NCI-H510A treated with DMSO at 0.1 percent for 48 hours (cell line): ENCODE measurements at regions not wholly inside any gene's neighbourhood (a gene's known extent, or its start where the extent isn't known, plus 50 kb on each side); places are given as distances from the start of the nearest gene placed in this dataset.
"Not testable (repeated sequence)": the region's sequence is repeated elsewhere in the genome, so short reads cannot be mapped to it uniquely, and the experiment has no call there.

Experiments used
- DNase-seq: peaks from one replicate; lab custom pipeline; 2025; lab: John Stamatoyannopoulos, UW

GRCh38 chr4:38383646-38384121 lies 280.3 kb upstream of the KLF3 start:
- no peak for DNase-seq

GRCh38 chr4:38385093-38386004 lies 278.6 kb upstream of the KLF3 start:
- DNase-seq: no peak

- DNase-seq: no peak
Measured at GRCh38 chr4:38386005-38386551, 277.9 kb upstream of the KLF3 start.

- DNase-seq: peak; percentile 5
Measured at GRCh38 chr4:38386654-38387188, 277.3 kb upstream of the KLF3 start.

DNA sequence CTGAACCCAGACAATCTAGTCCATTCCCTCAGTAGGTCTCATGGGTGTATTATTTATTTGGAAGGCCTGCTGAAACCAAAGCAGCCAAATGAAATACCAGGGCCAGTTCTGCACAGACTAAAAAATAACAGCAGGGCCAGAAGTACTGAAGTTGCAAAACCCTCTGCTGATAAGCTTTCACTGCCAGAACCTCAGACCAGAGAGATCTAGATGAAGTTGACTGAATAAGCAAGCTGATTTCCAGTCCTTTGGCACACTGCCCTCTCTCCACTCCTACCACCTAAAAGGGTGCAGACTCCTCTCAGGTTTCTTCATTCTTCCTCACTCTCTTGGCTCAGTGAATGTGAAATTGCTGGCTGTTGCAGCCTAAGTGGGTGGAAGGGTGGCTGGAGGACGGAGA lies 276.7 kb upstream of the KLF3 start:
- DNase-seq: peak; percentile 40

GRCh38 chr4:38387819-38388218 lies 276.2 kb upstream of the KLF3 start:
- DNase-seq: no peak

DNA sequence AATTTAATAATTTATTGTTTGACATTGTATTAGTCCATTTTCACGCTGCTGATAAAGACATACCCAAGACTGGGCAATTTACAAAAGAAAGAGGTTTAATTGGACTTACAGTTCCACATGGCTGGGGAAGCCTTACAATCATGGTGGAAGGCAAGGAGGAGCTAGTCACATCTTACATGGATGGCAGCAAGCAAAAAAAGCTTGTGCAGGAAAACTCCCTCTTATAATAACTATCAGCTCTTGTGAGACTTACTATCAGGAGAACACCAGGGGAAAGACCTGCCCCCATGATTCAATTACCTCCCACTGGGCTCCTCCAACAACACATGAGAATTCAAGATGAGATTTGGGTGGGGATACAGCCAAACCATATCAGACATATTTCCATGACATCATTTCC lies 275.1 kb upstream of the KLF3 start:
- not testable (repeated sequence) for DNase-seq

GRCh38 chr4:38390969-38391545 lies 272.9 kb upstream of the KLF3 start:
- DNase-seq: no peak

DNA sequence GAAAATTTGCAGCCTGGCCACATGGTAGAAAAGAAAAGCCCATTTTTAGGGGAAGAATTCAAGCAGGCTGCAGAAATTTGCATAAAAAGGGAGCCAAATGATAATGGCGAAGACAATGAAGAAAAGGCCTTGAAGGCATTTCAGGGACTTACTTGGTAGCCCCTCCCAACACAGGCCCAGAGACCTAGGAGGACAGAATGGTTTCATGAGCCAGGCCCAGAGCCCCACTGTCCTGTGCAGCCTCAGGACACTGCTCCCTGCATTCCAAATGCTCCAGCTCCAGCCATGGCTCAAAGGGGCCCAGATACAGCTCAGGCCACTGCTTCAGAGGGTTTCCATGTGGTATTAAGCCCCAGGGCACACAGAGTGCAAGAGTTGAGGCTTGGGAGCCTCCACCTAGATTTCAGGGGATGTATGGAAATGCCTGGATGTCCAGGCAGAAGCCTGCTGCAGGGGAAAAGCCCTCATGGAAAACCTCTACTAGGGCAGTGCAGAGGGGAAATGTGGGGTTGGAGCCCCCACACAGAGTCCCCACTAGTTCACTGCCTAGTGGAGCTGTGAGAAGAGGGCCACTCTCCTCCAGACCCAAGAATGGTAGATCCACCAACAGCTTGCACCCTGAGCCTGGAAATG lies 271.7 kb upstream of the KLF3 start:
- DNase-seq: no peak

DNA sequence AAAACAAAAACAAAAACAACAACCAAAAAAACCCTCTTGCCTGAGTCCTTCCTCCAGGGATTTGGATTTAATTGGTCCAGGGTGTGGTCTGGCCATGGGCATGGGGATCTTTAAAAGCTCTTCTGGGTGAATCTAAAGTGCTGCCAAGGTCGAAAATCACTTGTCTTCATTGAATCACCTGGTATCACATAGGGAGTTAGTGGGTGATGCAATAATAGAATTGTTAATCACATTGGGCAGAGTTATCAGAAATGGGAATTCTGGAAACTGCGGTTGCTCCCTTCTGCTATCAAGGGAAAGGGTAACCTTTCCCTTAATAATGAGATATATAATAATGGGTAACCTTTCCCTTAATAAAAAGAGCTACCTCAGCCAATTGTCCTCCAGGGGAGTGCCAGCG lies 267.9 kb upstream of the KLF3 start:
- DNase-seq: no peak

DNA sequence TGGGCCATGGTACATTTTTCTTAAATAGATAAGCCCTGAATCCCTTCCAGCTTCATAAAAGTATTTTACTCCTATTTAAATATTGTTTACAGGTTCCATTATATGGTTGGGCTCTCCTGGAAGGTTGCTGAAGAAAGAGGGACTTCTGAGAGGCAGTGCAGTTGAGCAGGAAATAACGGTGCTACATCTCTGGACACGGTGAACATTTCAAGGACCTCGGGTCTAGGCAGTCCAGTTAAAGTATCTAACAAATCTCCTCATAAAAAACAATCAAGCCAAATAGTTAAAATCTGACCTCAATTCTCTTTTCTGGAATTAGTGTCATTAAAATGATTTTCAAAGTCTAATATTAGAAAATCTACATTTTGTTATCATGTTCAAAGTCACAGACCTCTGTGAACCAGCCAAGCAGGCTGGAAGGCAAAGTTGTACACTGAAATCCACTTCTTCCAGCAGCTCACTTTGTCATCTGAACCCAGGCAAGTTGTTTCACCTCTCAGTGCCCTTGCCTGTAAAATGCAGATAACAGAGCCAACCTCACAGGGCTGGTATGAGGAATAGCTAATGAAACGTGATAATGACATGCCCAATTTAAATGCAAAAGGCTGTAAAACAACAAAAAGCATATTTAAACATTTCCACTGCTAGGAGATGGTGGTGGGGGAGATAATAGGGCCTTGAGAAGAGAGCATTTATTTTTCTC lies 267.0 kb upstream of the KLF3 start:
- no peak for DNase-seq

DNA sequence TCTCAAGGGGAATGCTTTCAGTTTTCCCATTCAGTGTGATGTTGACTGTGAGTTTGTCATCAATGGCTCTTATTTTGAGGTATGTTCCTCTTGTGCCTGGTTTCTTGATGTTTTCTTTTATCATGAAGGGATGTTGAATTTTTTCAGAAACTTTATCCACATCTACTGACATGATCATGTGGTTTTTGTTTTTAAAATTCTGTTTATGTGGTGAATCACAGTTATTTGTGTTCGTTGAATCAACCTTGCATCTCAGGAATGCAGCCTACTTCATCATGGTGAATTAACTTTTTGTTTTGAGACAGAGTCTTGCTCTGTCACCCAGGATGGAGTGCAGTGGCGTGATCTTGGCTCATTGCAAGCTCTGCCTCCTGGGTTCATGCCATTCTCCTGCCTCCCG lies 263.1 kb upstream of the KLF3 start:
- DNase-seq: no peak

GRCh38 chr4:38406243-38406642 lies 257.8 kb upstream of the KLF3 start:
- DNase-seq: no peak

- no peak for DNase-seq
Measured at GRCh38 chr4:38409852-38410251, 254.1 kb upstream of the KLF3 start.

- no peak for DNase-seq
Measured at GRCh38 chr4:38411092-38411491, 252.9 kb upstream of the KLF3 start.

GRCh38 chr4:38411981-38412536 lies 251.9 kb upstream of the KLF3 start:
- DNase-seq: no peak

- DNase-seq: no peak
Measured at GRCh38 chr4:38413524-38414341, 250.3 kb upstream of the KLF3 start.

DNA sequence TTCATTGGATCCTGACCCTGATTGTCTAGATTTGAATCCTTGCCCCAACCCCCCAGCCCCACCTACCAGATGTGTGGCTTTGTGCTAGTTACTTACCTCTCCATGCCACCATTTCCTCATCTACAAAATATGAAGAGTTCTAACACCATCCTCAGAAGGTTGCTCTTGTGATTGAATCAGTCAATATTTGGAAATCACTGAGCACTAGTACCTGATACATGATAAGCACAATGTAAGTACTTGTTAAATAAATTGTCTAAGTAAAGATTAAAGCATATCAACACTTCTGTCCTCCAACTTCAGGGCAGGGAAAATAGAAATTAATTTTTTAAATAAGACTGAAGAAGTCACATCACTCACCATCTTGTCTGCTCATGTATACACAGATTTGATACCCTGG lies 249.6 kb upstream of the KLF3 start:
- no peak for DNase-seq

DNA sequence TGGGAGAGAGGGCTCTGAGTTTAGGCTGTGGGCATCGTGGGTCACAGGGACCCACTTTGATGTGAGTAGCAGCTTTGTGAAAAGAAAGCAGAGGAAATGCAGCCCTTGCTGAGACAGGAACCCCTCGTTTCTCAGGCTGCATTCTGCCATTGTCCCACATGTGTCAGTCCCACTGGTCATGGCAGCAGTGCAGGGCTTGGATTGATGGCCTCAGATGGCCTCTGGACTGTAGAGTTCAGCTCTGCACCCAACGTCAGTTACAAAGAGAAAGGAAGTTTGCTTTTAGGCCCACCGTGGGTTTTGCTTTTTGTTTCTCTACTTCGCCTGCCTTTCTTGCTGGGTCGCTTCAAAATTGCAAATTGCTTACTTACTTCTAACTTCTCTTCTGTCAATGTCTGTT lies 248.3 kb upstream of the KLF3 start:
- no peak for DNase-seq

- no peak for DNase-seq
Measured at GRCh38 chr4:38416450-38417014, 247.5 kb upstream of the KLF3 start.
